ENCODE measurements at regions not wholly inside any gene's neighbourhood (a gene's known extent, or its start where the extent isn't known, plus 50 kb on each side); places are given as distances from the start of the nearest gene placed in this dataset.
A peak's percentile ranks its signal among the peaks of the same experiment; 100 is the strongest.

GRCh38 chr12:20101046-20101445, 267.3 kb upstream of the PDE3A start:
- TF ChIP-seq TAF1 (IDR thresholded peaks at IDR 0.05; ENCODE audit: low read depth) (no peak), CEBPB (IDR thresholded peaks at IDR 0.05) (no peak), TCF12 (IDR thresholded peaks at IDR 0.05; ENCODE audit: low read depth) (0 out of 2 replicates have a peak, but pooled peaks have one; percentile 27), YY1 (IDR thresholded peaks at IDR 0.05; ENCODE audit: low read depth) (no peak), REST (IDR thresholded peaks at IDR 0.05; ENCODE audit: low read depth) (no peak), NFIC (IDR thresholded peaks at IDR 0.05) (no peak), FOXM1 (IDR thresholded peaks at IDR 0.05; ENCODE audit: borderline replicate concordance, low read depth) (no peak), EP300 (IDR thresholded peaks at IDR 0.05; ENCODE audit: borderline replicate concordance) (no peak), ZBTB7A (IDR thresholded peaks at IDR 0.05; ENCODE audit: low read depth) (no peak), USF1 (IDR thresholded peaks at IDR 0.05) (no peak), CREB1 (IDR thresholded peaks at IDR 0.05; ENCODE audit: low read depth) (no peak), EGR1 (IDR thresholded peaks at IDR 0.05) (0 out of 2 replicates have a peak, but pooled peaks have one; percentile 30), MAX (IDR thresholded peaks at IDR 0.05) (no peak), TEAD4 (IDR thresholded peaks at IDR 0.05) (no peak)
